Right atrium auricular region (tissue), 2 donors: ENCODE measurements at regions not wholly inside any gene's neighbourhood (a gene's known extent, or its start where the extent isn't known, plus 50 kb on each side); places are given as distances from the start of the nearest gene placed in this dataset.
A peak's percentile ranks its signal among the peaks of the same experiment; 100 is the strongest.

Experiments used
- DNase-seq: peaks from one replicate; pipeline ENCODE4 v3.0.0-alpha.2; 2019; ENCODE audit warnings: low spot score
- H3K27ac ChIP-seq, 2 donors: fragments of 200-600 bp; sonication (generic); 1 replicate in 1 of 2; 2 replicates in 1 of 2; pipeline ENCODE4 v1.5.1; 2016 to 2019
- H3K27me3 ChIP-seq, 2 donors: fragments of 200-600 bp; sonication (generic); one replicate each; pipeline versions ENCODE4 v1.5.1 to v1.6.0; 2017 to 2019
- H3K36me3 ChIP-seq: fragments of 200-600 bp; sonication (generic); one replicate; pipeline ENCODE4 v1.5.1; 2016
- H3K4me1 ChIP-seq, 2 donors: fragments of 200-600 bp; sonication (generic); one replicate each; pipeline versions ENCODE4 v1.5.1 to v1.6.0; 2017 to 2019
- H3K4me3 ChIP-seq, 2 donors: fragments of 200-600 bp; sonication (generic); 1 replicate in 1 of 2; 2 replicates in 1 of 2; pipeline ENCODE4 v1.5.1; 2017 to 2019; ENCODE audit warnings: mild to moderate bottlenecking in 1 of 2, moderate library complexity in 1 of 2
- H3K9me3 ChIP-seq, 2 donors: fragments of 200-600 bp; sonication (generic); one replicate each; pipeline ENCODE4 v1.5.1; 2019
- CTCF ChIP-seq, 2 donors: fragments of 200-600 bp; sonication (generic); IDR thresholded peaks; one replicate each; pipeline ENCODE4 v1.5.1; 2019; ENCODE audit warnings: antibody characterized with exemption in 2 of 2

- Histone ChIP-seq H3K9me3 (no peaks in the 10 kb centered on the region), H3K4me3 (no peak overlapping the region), H3K4me1 (peaks cover 0 to 19% of the 10 kb centered on the region in 2 donors), H3K27me3 (no peaks in the 10 kb centered on the region), H3K27ac (no peak overlapping the region), H3K36me3 (no peaks in the 10 kb centered on the region)
- TF ChIP-seq CTCF (IDR thresholded peaks at IDR 0.05) = no peak
- no peak for DNase-seq
Measured at GRCh38 chr15:31433091-31433490, 106.5 kb downstream of the KLF13 start.

DNA sequence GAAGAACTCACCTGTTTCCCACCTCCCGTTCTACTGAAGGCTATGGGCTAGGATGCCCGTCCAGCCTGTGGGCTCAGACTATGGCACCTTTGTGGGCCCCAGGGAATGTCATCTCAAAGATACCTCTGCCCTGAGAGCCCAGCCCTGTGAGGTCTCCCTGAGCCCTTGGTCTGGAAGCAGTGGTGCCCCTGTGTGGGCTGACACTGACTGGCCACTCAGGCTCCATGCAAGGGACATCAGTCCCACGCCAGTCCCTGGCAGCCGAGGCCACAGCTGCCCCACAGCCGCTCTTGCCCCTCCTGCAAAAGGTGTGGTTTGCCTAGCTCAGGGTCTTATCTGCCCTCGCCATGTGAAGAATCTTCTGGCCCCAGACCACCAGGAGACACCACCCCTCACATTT is 106.9 kb downstream of the KLF13 start:
- H3K36me3 ChIP-seq = no peaks in the 10 kb centered on the region
- no peak for TF ChIP-seq CTCF (IDR thresholded peaks at IDR 0.05)
- no peak overlapping the region for H3K27ac ChIP-seq
- H3K4me1 ChIP-seq = peaks cover 0 to 19% of the 10 kb centered on the region in 2 donors
- H3K4me3 ChIP-seq = no peak overlapping the region
- H3K27me3 ChIP-seq = no peaks in the 10 kb centered on the region
- no peak for DNase-seq
- no peaks in the 10 kb centered on the region for H3K9me3 ChIP-seq

- Histone ChIP-seq H3K27me3 (no peaks in the 10 kb centered on the region), H3K36me3 (no peaks in the 10 kb centered on the region), H3K4me3 (no peak overlapping the region), H3K4me1 (peaks cover 0 to 19% of the 10 kb centered on the region in 2 donors), H3K27ac (peak overlapping the region; percentile 79 to 81), H3K9me3 (no peaks in the 10 kb centered on the region)
- no peak for DNase-seq
- TF ChIP-seq CTCF (IDR thresholded peaks at IDR 0.05) = no peak
Measured at GRCh38 chr15:31434275-31434587, 107.6 kb downstream of the KLF13 start.

- no peak for TF ChIP-seq CTCF (IDR thresholded peaks at IDR 0.05)
- peak overlapping the region; percentile 79 to 81 for H3K27ac ChIP-seq
- peak overlapping the region in 1 of 2 donors; percentile 28 for H3K4me3 ChIP-seq
Measured at GRCh38 chr15:31434588-31435260, 108.1 kb downstream of the KLF13 start.

DNA sequence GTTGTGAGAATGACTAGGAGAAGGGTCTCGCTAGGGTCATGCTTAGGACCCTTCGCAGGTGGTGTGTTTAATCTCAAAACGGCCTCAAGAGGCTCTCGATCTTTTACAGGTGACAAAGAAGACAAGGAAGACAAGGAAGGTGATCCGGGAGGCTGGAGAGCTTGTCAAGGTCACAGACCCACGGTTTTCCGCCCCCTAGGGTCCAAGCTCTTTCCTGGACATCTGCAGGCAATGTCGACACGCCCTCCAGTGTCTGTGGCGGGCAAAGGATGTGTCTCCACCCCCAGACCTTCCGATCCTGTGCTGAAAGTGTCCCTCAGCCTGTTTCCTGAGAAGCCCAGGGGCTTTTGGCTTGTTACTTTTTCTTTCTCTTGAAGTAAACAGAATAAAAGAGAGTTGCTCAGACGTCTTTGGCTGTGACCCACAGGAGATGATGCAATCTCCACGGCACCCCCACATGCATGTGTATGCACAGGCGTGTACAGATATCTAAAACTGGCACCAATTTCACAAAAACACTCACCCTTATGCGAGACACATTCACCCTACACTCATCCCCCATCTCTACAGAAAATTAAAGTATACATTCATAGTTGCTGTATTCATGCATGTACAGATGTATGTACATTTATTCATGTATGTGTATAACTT is 108.8 kb downstream of the KLF13 start:
- H3K36me3 ChIP-seq = no peaks in the 10 kb centered on the region
- peak overlapping the region; percentile 79 to 81 for H3K27ac ChIP-seq
- H3K9me3 ChIP-seq = no peaks in the 10 kb centered on the region
- peak; percentile 84 for DNase-seq
- peak; percentile 41 to 88 for TF ChIP-seq CTCF (IDR thresholded peaks at IDR 0.05)
- H3K4me3 ChIP-seq = peak overlapping the region in 1 of 2 donors; percentile 28
- no peaks in the 10 kb centered on the region for H3K27me3 ChIP-seq
- H3K4me1 ChIP-seq = peaks cover 0 to 24% of the 10 kb centered on the region in 2 donors

More at GRCh38 chr15:31434588-31435260, 108.1 kb downstream of the KLF13 start:
- Histone ChIP-seq H3K4me1 (peaks cover 0 to 19% of the 10 kb centered on the region in 2 donors), H3K27me3 (no peaks in the 10 kb centered on the region), H3K36me3 (no peaks in the 10 kb centered on the region), H3K9me3 (no peaks in the 10 kb centered on the region)
- no peak for DNase-seq
